HEK293 (cell line): ENCODE measurements at regions not wholly inside any gene's neighbourhood (a gene's known extent, or its start where the extent isn't known, plus 50 kb on each side); places are given as distances from the start of the nearest gene placed in this dataset.

Source experiments
- CTCF ChIA-PET: fragments of 350-600 bp; formaldehyde crosslinking; extraction: SDS; loops from one replicate; lab custom pipeline; 2021; ENCODE audit warnings: antibody characterized with exemption; lab: Yijun Ruan, JAX
- POLR2A ChIA-PET: fragments of 300-600 bp; formaldehyde crosslinking; extraction: SDS; loops from one replicate; lab custom pipeline; 2020; ENCODE audit warnings: antibody characterized with exemption, inconsistent platforms; lab: Yijun Ruan, JAX
- H3K27ac ChIP-seq: fragments of 200-500 bp; sonication (Bioruptor generic); 2 replicates; pipeline ENCODE4 v1.5.1; 2014; ENCODE audit warnings: low read depth, low read length, control low read depth, inconsistent platforms; ENCODE audit errors: extremely low read depth
- H3K36me3 ChIP-seq, 2 experiments: fragments of 200-500 bp in 1 of 2; sonication (Bioruptor generic) in 1 of 2; 1 replicate in 1 of 2; 2 replicates in 1 of 2; pipeline ENCODE4 v1.5.1; 2014 to 2017; ENCODE audit warnings: inconsistent platforms in 2 of 2, low read length in 2 of 2; ENCODE audit not compliant: control insufficient read depth in 2 of 2, insufficient read depth in 1 of 2
- H3K4me1 ChIP-seq: fragments of 200-500 bp; sonication (Bioruptor generic); 2 replicates; pipeline ENCODE4 v1.5.1; 2014; ENCODE audit warnings: mild to moderate bottlenecking, low read length, inconsistent platforms; ENCODE audit not compliant: control insufficient read depth, insufficient read depth
- H3K4me3 ChIP-seq: 2 replicates; pipeline ENCODE4 v1.5.1; 2011; ENCODE audit warnings: low read depth, mild to moderate bottlenecking, control low read depth, low read length, moderate library complexity
- H3K9me3 ChIP-seq: fragments of 200-500 bp; sonication (Bioruptor generic); 2 replicates; pipeline ENCODE4 v1.5.1; 2014; ENCODE audit warnings: low read depth, low read length, inconsistent platforms; ENCODE audit not compliant: control insufficient read depth, insufficient read depth
- HOXC10 ChIP-seq: sonication (generic); formaldehyde crosslinking; IDR thresholded peaks from 2 replicates; pipeline ENCODE4 v1.8.1; 2023; ENCODE audit warnings: mild to moderate bottlenecking, missing genetic modification reagents
- SP2 ChIP-seq: fragments of 450-650 bp; formaldehyde crosslinking; IDR thresholded peaks from 2 replicates; pipeline ENCODE4 v1.5.1; 2016; ENCODE audit warnings: missing biosample characterization, missing genetic modification characterization
- ZBTB1 ChIP-seq: fragments of 450-650 bp; formaldehyde crosslinking; IDR thresholded peaks from 2 replicates; pipeline ENCODE4 v1.5.1; 2016; ENCODE audit warnings: missing biosample characterization, missing genetic modification characterization
- ZBTB8A ChIP-seq: fragments of 450-650 bp; formaldehyde crosslinking; IDR thresholded peaks from 2 replicates; pipeline ENCODE4 v1.5.1; 2016; ENCODE audit warnings: missing biosample characterization, missing genetic modification characterization
- ZNF114 ChIP-seq: fragments of 450-650 bp; formaldehyde crosslinking; IDR thresholded peaks from 2 replicates; pipeline ENCODE4 v1.5.0; 2017; ENCODE audit warnings: missing biosample characterization, missing genetic modification characterization
- ZNF174 ChIP-seq: fragments of 450-650 bp; formaldehyde crosslinking; IDR thresholded peaks from 2 replicates; pipeline ENCODE4 v1.5.0; 2017; ENCODE audit warnings: missing biosample characterization, mild to moderate bottlenecking, missing genetic modification characterization
- ZNF184 ChIP-seq: fragments of 450-650 bp; IDR thresholded peaks from 2 replicates; pipeline ENCODE4 v1.5.1; 2018; ENCODE audit warnings: missing biosample characterization, mild to moderate bottlenecking, missing genetic modification characterization
- ZNF302 ChIP-seq: fragments of 450-650 bp; formaldehyde crosslinking; IDR thresholded peaks from 2 replicates; pipeline ENCODE4 v1.5.1; 2016; ENCODE audit warnings: missing biosample characterization, missing genetic modification characterization, low read depth
- ZNF341 ChIP-seq: fragments of 450-650 bp; formaldehyde crosslinking; IDR thresholded peaks from 2 replicates; pipeline ENCODE4; 2016; ENCODE audit warnings: low read depth, missing biosample characterization, missing genetic modification characterization
- ZNF354C ChIP-seq: fragments of 450-650 bp; formaldehyde crosslinking; IDR thresholded peaks from 2 replicates; pipeline ENCODE4 v1.5.1; 2016; ENCODE audit warnings: missing biosample characterization, missing genetic modification characterization, low read depth, borderline replicate concordance
- ZNF37A ChIP-seq: fragments of 450-650 bp; IDR thresholded peaks from 2 replicates; pipeline ENCODE4 v1.5.1; 2018; ENCODE audit warnings: missing biosample characterization, missing genetic modification characterization
- ZNF394 ChIP-seq: fragments of 450-650 bp; formaldehyde crosslinking; IDR thresholded peaks from 2 replicates; pipeline ENCODE4 v1.5.1; 2016; ENCODE audit warnings: missing biosample characterization, missing genetic modification characterization, mild to moderate bottlenecking, moderate library complexity, borderline replicate concordance
- ZNF585B ChIP-seq: fragments of 450-650 bp; formaldehyde crosslinking; IDR thresholded peaks from 2 replicates; pipeline ENCODE4 v1.5.1; 2016; ENCODE audit warnings: missing biosample characterization, missing genetic modification characterization
- ZNF658 ChIP-seq: fragments of 450-650 bp; formaldehyde crosslinking; IDR thresholded peaks from 2 replicates; pipeline ENCODE4; 2016; ENCODE audit warnings: missing biosample characterization, missing genetic modification characterization
- ZNF791 ChIP-seq: fragments of 450-650 bp; formaldehyde crosslinking; IDR thresholded peaks from 2 replicates; pipeline ENCODE4 v1.5.1; 2016; ENCODE audit warnings: missing biosample characterization, missing genetic modification characterization
- TF ChIP-seq, protein P1 (sequence below): fragments of 450-650 bp; formaldehyde crosslinking; IDR thresholded peaks from 2 replicates; pipeline ENCODE4 v1.5.1; 2016; ENCODE audit warnings: missing biosample characterization, missing genetic modification characterization
- TF ChIP-seq, protein P2 (sequence below): fragments of 450-650 bp; formaldehyde crosslinking; IDR thresholded peaks from 2 replicates; pipeline ENCODE4 v1.5.1; 2016; ENCODE audit warnings: missing biosample characterization, missing genetic modification characterization
- TF ChIP-seq, protein P3 (sequence below): fragments of 450-650 bp; formaldehyde crosslinking; IDR thresholded peaks from 2 replicates; pipeline ENCODE4 v1.5.1; 2016; ENCODE audit warnings: missing biosample characterization, missing genetic modification characterization

- Histone ChIP-seq H3K9me3 (no peaks in the 10 kb centered on the region), H3K36me3 (no peaks in the 10 kb centered on the region), H3K27ac (no peak overlapping the region), H3K4me3 (no peak overlapping the region), H3K4me1 (no peaks in the 10 kb centered on the region)
- CTCF ChIA-PET, result interaction anchor here (0.7 kb wide), 1 partner anchor 41 kb away, joined by 4 read pairs; no protein-coding TSS in a partner anchor
- no peak for TF ChIP-seq ZNF394
- no peak for TF ChIP-seq ZNF184 (tag by site-specific recombination)
- TF ChIP-seq ZNF114 (tag by site-specific recombination), result no peak
- TF ChIP-seq ZNF585B (tag by site-specific recombination), result no peak
- TF ChIP-seq, protein P1, sequence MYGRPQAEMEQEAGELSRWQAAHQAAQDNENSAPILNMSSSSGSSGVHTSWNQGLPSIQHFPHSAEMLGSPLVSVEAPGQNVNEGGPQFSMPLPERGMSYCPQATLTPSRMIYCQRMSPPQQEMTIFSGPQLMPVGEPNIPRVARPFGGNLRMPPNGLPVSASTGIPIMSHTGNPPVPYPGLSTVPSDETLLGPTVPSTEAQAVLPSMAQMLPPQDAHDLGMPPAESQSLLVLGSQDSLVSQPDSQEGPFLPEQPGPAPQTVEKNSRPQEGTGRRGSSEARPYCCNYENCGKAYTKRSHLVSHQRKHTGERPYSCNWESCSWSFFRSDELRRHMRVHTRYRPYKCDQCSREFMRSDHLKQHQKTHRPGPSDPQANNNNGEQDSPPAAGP (tag by site-specific recombination), result no peak
- no peak for TF ChIP-seq ZBTB1 (tag by site-specific recombination)
- TF ChIP-seq ZNF302, result no peak
- TF ChIP-seq ZNF37A (tag by site-specific recombination), result no peak
- TF ChIP-seq, protein P2, sequence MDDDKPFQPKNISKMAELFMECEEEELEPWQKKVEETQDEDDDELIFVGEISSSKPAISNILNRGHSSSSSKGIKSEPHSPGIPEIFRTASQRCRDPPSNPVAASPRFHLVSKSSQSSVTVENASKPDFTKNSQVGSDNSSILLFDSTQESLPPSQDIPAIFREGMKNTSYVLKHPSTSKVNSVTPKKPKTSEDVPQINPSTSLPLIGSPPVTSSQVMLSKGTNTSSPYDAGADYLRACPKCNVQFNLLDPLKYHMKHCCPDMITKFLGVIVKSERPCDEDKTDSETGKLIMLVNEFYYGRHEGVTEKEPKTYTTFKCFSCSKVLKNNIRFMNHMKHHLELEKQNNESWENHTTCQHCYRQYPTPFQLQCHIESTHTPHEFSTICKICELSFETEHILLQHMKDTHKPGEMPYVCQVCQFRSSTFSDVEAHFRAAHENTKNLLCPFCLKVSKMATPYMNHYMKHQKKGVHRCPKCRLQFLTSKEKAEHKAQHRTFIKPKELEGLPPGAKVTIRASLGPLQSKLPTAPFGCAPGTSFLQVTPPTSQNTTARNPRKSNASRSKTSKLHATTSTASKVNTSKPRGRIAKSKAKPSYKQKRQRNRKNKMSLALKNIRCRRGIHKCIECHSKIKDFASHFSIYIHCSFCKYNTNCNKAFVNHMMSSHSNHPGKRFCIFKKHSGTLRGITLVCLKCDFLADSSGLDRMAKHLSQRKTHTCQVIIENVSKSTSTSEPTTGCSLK (tag by site-specific recombination), result no peak
- no peak for TF ChIP-seq ZNF354C
- no peak for TF ChIP-seq ZNF658 (tag by site-specific recombination)
- no peak for TF ChIP-seq HOXC10
- no peak for TF ChIP-seq ZNF341 (tag by site-specific recombination)
- TF ChIP-seq, protein P3, sequence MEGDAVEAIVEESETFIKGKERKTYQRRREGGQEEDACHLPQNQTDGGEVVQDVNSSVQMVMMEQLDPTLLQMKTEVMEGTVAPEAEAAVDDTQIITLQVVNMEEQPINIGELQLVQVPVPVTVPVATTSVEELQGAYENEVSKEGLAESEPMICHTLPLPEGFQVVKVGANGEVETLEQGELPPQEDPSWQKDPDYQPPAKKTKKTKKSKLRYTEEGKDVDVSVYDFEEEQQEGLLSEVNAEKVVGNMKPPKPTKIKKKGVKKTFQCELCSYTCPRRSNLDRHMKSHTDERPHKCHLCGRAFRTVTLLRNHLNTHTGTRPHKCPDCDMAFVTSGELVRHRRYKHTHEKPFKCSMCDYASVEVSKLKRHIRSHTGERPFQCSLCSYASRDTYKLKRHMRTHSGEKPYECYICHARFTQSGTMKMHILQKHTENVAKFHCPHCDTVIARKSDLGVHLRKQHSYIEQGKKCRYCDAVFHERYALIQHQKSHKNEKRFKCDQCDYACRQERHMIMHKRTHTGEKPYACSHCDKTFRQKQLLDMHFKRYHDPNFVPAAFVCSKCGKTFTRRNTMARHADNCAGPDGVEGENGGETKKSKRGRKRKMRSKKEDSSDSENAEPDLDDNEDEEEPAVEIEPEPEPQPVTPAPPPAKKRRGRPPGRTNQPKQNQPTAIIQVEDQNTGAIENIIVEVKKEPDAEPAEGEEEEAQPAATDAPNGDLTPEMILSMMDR (tag by site-specific recombination), result no peak
- TF ChIP-seq ZBTB8A, result no peak
- no peak for TF ChIP-seq ZNF174 (tag by site-specific recombination)
- TF ChIP-seq ZNF791 (tag by site-specific recombination), result no peak
- TF ChIP-seq SP2, result no peak
- POLR2A ChIA-PET, result no interaction called here
Observed at GRCh38 chr12:115672086-115672485, 605.4 kb downstream of the MED13L start.

GRCh38 chr12:115670869-115671268 lies 606.6 kb downstream of the MED13L start:
- Histone ChIP-seq H3K9me3 (no peaks in the 10 kb centered on the region), H3K27ac (no peak overlapping the region), H3K4me3 (no peak overlapping the region), H3K36me3 (no peaks in the 10 kb centered on the region), H3K4me1 (no peaks in the 10 kb centered on the region)
- ChIA-PET CTCF (no interaction called here), POLR2A (no interaction called here)
- TF ChIP-seq ZNF37A (tag by site-specific recombination) (no peak), ZNF585B (tag by site-specific recombination) (no peak)
- TF ChIP-seq, protein P1 (tag by site-specific recombination), result no peak
